HG02981 (cell line): ENCODE measurements at regions not wholly inside any gene's neighbourhood (a gene's known extent, or its start where the extent isn't known, plus 50 kb on each side); places are given as distances from the start of the nearest gene placed in this dataset.
A peak's percentile ranks its signal among the peaks of the same experiment; 100 is the strongest.
"Not testable (repeated sequence)": the region's sequence is repeated elsewhere in the genome, so short reads cannot be mapped to it uniquely, and the experiment has no call there.

Experiments
- ATAC-seq: cut with Tn5 transposase; IDR thresholded peaks from one replicate; pipeline ENCODE4 v1.9.1; 2021; ENCODE audit warnings: mild to moderate bottlenecking, moderate library complexity; ENCODE audit not compliant: unreplicated experiment

DNA sequence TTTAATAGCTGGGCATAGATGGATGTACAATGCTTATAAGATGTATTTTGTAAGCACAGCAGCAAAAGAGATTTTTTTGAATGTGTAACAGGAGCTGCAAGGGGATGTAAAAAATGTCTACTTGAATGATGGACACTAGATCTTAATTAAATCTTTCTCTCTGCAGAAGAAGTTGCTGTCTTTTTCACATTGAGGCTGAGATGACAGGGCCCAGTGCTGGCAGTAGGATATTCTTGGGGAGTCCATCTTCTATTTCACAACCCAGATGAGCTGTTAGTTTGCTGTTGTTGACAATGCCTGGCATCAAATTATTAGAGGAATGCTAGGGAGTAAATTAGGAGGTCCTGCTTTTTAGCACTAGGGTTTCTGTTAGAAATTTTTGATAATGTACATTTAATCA is 698.7 kb downstream of the SLITRK5 start:
- ATAC-seq, result no peak

DNA sequence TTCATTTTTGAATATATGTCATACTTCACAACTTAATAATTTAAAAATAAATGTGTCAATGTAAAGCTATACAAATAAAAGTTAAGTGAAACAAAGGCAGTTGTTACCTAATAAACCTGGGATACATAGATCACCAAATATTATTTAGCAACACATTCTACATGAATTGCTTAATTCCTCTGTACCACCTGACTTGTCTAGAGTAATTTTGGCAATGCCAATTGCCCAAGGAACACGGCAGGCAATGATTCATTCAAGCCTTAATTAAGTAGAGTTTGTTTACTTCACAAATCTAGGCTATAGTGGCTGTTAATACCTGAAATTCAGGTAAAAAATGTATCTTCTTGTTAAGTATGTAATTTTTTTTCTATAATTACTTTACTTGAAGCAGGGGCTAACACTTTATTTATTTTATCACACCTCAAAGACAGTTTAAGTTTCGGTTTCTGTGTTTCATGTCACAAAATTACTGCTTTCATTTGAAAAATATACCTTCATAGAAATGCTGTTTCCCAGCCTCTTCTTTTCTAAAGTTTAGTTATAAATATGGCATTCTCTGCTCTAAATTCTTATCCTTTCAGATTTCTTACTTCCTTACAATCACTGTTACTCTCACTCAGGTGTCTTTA is 705.7 kb downstream of the SLITRK5 start:
- no peak for ATAC-seq

DNA sequence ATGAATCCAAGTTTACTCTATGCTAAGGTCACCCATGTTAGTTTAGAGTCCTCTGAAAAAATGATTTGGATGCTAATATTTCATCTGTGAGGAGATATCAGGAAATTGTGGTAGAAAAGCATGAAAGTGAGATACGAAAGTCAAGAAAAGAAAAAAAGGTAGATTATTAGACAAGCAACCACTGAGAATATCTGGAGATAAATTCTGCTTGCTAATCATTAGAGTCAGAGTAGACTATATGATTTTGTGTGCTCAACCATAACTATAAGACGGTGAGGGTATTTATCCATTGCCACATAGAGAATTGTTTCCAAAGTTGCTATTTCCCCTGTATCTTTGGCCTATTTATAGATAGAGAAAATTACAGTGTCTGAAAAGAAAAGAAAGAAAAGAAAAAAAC is 706.7 kb downstream of the SLITRK5 start:
- ATAC-seq, result no peak

DNA sequence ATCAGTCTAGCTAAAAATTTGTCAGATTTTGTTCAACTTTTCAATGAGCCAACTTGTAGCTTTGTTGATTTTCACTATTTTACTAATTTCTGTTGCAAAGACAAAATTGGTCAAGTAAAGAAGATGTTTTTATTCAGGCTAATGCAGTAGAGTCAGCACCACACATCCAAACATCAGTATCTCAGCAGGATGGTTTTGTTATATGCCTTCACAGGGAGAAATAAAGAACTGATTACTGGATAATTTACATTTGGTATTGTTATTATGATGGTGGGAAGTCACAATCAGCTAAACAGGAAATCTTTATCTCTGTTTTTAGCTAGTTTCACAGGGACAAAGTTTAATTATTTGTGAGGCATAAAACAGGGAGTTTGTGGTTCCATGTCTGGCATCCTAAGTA is 713.4 kb downstream of the SLITRK5 start:
- no peak for ATAC-seq

DNA sequence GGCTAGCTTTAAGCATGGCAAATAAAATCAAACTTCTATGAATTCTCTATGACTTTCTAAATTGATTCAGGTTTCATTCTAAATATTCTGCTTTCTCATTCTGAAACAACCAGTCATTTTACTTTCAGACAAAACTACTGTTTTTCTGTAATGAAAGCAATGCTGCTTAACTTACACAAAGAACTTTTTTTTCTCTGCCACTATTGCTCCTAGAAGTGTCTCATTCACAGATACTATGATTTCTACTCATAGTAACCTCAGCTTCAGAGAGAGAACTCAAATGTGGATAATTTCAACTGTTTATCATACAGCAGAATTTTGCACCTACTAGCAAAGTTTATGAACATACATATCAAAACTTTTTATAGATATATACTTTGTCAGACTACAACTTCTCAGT is 724.6 kb downstream of the SLITRK5 start:
- peak; percentile 53 for ATAC-seq

DNA sequence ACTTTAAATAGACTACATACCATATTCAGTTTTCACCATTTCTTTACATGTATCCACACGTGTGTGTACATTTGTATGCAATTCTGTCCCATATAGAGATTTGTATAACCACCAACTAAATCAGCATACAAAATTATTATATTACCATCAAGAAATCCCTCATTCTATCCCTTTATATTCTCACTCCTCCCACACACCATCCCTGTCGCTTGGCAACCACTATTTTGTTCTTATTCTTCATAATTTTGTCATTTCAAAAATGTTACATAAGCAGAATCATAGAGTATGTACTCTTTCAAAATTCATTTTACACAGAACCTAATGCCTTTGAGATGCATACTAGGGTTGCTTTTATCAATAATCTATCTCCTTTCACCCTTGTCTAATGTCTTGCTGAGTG is 740.5 kb downstream of the SLITRK5 start:
- no peak for ATAC-seq

DNA sequence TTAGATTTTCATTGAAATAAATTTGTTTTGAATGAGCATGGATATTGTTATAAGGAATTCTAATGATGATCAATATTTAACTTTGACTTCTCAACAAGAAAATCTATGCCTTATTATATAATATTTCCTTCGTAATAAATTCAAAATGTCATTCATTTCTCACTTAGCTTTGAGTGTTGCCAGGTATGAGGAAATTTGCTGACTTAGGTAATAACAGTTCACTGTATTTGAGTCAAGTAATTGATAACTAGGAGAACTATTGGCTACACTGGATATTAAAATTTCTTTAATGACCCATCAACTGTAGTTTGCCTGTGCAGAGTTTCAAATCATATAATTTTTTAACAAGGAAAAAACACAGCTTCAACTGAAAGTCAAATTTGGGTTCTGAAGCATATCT is 746.6 kb downstream of the SLITRK5 start:
- ATAC-seq, result no peak

DNA sequence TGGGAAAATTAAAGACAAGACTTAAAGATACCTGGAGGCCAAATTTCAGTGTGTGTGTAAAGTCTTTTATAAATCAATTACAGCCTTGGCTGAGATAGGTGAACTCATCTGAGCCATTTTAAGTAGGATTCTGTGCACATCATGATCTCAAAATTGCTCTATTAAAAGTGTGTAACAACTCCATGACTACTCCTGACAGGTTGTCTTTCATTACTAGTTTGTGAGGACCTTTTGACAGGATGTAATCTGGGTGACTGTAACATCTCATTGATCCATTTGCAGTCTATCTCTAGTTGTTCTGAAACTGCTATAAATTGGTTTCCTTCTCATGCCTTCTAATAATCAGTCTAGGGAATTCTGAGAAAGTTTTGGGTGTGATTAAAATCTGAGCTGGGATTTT is 753.3 kb downstream of the SLITRK5 start:
- no peak for ATAC-seq

DNA sequence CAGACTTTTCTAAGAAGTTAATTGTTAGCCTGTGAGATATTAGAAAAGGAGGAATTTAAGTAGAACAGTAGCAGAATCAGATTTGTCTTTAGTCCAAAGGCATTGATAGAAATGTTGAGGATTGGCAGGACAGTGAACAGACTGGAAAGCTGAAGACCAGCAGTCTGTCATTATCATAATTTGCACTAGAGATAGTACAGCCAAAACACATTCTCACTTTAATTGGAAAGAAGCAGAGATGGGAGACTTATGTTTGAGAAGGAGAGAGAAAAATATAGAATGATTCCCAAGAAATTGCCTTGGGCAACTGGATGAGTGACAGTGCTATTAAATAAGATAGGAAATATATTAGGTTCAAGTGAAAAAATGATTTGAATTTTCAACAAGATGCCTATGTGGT is 755.5 kb downstream of the SLITRK5 start:
- ATAC-seq, result no peak

DNA sequence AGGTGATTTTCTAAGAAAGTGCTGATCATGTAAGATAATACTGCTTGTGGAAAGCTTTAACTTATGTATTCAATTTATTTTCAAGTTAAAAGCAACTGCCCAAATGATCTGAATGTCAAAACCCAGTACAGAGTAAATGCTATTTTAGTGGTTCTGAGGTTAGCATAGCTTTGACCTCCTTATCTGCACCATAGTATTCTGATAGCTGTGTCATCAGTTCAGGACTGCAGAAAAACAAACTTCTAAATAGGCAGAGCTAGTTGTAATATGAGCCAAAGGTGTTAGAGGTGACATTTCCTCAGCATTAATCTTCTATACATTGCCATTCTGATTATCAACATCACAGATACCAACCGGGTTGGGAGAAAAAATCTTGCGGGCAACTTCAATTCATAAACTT is 758.7 kb downstream of the SLITRK5 start:
- ATAC-seq, result no peak

DNA sequence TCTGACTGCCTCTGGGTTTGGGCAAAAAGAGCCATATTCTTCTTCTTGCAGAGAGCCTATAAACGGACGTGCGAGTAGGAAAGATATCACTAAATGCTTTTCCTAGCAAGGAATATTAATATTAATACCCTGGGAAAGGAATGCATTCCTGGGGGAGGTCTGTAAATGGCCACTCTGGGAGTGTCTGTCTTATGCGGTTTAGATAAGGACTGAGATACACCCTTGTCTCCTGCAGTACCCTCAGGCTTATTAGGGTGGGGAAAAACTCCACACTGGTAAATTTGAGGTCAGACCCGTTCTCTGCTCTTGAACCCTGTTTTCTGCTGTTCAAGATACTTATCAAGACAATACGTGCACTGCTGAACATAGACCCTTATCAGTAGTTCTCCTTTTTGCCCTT is 763.8 kb downstream of the SLITRK5 start:
- no peak for ATAC-seq

DNA sequence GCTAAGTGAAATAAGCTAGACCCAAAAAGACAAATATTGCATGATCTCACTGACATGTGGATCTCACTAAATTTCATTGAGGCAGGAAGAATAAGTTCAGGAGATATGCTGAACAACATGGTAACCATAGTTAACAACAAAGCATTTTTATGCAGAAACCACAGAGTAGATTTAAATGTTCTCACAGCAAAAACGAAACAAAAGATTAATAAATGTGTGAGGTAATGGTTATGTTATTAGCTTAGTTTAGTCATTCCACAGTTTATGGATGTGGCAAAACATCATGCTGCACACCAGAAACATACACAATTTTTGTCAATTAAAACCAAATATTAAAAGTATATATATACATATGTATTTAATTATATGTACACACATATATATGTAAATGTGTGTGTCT is 765.8 kb downstream of the SLITRK5 start:
- ATAC-seq, result no peak

DNA sequence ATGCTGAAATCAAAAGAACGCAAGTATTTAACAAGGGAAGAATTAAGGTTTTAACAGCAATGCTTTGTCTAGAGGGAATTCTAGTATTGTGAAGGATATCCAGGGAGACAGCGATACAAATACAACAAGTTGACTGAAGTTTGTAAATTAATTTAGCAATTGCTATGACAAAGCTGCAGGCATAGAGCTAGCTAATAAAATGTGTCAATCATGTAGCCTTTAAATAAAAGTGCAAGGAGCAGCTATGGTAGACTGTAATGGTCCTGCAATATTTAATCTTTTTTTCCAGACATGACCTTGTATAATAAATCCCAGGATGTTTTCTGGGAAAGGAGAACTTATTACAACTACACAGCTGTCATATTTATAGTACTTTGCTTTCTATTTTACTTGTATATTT is 779.3 kb downstream of the SLITRK5 start:
- ATAC-seq, result no peak

DNA sequence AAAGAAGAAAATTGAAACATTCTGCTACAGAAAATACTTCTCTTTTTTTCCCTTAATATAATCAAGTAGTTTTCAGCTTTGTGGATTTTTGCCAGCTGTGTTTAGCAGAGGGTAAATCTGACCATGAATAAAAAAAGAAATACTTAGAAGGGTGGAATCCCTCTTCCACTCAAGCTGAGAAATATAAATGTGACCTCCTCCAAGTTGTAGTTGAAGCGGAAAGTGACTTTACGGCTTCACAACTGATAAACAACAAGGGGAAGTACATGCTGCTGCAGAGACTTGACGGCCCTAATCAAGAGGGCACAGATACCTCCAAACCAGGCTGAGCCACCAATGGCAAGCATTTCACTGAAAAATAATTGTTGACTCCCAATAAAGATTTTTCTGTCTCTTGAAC is 785.0 kb downstream of the SLITRK5 start:
- ATAC-seq, result no peak

DNA sequence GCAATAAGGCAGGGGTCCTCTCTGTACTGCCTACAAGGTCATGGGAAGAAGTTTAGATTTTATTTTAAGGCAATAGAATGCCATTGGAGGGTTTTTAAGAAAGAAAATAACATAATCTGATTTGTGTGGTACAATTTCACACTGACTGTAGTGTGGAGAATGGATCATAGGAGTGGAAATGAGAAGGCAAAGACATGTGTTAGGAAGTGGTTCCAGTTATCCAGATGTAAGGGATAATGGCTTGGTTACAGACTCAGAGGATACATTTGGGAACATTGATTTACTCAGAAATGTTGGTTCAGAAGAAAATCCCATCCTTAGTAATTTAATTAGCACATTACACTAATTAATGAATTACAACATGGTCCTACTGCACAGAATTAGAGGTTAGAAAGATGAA is 788.2 kb downstream of the SLITRK5 start:
- ATAC-seq, result no peak

DNA sequence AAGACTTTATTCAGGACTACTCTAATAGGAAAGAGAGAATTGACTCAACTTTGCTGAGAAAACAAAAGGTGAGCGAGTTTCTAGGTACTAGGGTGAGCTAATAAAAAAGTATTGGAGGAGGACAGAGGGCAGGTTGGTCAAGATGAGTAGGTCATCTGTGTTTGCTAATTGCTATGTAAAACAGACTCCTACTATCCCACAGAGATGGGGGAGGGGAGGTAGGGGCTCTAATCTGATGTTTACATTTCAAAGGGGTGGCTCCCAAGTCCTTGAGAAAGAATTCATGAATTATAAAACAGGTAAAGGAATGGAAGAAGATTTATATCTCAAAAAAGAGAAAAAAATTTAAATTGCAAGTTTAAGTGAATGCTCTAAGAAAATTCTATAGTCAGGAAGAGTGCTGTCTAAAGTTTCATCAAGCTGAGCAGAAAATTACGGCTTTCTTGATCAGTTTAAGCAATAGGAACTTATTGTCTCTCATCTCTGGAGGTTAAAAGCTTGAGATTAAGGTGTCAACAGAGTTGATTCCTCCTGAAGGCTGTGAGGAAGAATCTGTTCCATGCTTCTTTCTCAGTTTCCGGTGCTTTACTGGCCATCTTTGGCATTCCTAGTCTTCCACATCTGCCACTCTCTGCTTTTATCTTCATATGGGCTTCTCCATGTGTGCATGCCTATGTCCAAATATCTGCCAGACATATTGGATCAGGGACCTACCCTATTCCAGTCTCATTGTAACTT is 790.3 kb downstream of the SLITRK5 start:
- ATAC-seq, result no peak

DNA sequence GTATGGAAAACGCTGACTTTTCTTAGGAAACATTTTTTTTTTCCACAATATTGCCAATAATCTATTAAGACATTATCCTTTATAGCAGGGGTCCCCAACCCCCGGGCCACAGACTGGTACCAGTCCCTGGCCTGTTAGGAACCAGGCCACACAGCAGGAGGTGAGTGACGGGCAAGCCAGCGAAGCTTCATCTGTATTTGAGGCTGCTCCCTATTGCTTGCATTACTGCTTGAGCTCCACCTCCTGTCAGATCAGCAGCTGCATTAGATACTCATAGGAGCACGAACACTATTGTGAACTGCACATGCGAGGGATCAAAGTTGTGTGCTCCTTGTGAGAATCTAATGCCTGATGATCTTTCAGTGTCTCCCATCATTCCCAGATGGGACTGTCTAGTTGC is 793.7 kb downstream of the SLITRK5 start:
- ATAC-seq, result no peak

DNA sequence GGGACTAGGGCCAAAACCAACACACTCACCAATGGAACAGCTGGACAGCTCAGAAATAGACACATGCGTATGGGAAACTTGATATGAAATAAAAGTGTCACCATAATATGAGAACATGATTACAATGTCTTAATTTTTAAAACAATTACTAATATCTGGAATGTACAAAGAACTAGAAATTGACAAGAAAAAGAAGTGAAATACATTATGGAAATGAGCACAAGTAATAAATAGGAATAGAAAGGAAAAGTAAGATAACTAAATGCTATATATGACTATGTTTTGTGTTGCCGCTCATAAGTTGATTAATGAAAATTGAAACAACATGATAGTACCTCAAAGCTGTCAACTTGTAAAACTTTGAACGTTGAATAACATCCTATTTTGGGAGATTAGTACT is 801.1 kb downstream of the SLITRK5 start:
- no peak for ATAC-seq

DNA sequence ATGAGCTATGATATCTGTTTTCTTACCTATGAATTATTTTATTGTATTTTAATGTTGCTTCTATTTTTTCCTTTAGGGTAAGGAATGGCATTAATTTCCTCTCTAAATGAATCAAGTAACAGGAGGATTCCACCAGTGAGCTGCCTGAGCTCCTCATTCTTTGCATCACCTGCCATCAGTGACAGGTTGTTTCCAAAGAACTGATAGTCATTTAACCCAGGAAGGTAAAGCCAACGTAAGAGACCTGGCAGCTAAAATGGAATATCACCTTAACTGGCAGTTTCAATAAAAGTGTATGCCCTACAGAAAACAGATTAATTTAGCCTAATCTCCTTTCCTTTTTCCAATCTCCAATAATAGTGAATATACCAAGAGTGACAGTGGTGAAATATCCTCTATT is 812.0 kb downstream of the SLITRK5 start:
- ATAC-seq, result no peak

DNA sequence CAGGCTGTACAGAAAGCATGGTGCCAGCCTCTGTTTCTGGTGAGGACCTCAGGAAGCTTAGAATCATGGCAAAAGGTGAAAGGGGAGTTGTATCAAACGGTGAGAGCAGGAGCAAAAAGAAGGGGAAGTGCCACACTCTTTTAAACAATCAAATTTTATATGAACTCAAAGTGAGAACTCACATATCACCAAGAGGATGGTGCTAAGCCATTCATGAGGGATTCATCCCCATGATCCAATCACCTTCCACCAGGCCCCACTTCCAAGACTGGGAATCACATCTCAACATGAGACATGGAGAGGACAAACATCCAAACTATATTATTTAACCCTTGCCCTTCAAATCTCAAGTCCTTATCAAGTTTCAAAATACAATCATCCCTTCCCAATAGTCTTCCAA is 836.7 kb downstream of the SLITRK5 start:
- no peak for ATAC-seq

DNA sequence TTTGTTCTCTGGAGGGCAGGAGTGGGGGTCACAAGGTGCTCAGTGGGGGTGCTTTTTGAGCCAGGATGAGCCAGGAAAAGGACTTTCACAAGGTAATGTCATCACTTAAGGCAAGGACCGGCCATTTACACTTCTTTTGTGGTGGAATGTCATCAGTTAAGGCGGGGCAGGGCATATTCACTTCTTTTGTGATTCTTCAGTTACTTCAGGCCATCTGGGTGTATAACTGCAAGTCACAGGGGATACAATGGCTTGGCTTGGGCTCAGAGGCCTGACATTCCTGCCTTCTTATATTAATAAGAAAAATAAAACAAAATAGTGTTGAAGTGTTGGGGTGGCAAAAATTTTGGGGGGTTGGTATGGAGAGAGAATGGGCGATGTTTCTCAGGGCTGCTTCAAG is 841.8 kb downstream of the SLITRK5 start:
- ATAC-seq, result not testable (repeated sequence)

DNA sequence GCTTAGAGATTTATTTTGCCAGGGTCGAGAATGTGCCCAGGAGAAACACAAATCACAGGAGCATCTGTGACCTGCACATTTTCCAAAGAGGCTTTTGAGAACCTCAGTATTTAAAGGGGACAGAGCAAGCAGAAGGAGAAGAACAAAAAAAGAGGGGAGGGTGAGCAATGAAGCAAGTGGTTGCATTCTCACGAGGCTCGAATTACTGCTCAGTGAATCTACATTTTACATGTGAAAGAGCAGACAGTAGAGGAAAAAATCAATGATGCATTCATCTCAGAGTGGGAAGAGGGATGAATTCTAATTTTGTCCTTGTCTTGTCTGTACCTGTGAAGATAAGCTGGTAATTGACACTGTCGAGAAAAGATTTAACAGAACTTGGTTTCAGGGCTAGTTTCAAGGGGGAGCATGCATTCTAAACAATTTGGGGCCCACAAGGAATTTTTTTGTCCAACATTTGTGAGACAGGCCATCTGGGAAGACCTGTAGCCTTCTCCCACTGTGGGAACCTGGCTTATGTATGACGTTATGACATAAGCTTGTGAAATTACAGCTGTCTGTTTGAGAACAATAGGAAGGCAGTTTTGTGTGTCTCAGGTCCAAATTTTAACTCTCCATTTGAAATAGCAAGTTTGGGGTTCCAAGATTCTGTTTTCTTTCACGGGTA is 855.1 kb downstream of the SLITRK5 start:
- no peak for ATAC-seq
